MM.1S (cell line): ENCODE measurements at regions not wholly inside any gene's neighbourhood (a gene's known extent, or its start where the extent isn't known, plus 50 kb on each side); places are given as distances from the start of the nearest gene placed in this dataset.
A peak's percentile ranks its signal among the peaks of the same experiment; 100 is the strongest.

ENCODE experiments used
- DNase-seq: peaks from one replicate; pipeline ENCODE4 v3.0.0-alpha.2; 2015
- H2AFZ ChIP-seq: fragments of 300-600 bp; sonication (generic); 2 replicates; pipeline ENCODE4 v1.6.0; 2016; ENCODE audit warnings: antibody characterized with exemption, low read length
- H3F3A ChIP-seq: fragments of 300-600 bp; sonication (generic); 2 replicates; pipeline ENCODE4 v1.6.1; 2016; ENCODE audit warnings: mild to moderate bottlenecking, antibody characterized with exemption, low read length, moderate library complexity, mixed read lengths; ENCODE audit not compliant: insufficient read depth
- H3K27ac ChIP-seq: fragments of 300-600 bp; sonication (generic); 2 replicates; pipeline ENCODE4 v1.5.1; 2016; ENCODE audit warnings: mild to moderate bottlenecking, low read length
- H3K27me3 ChIP-seq: fragments of 300-600 bp; sonication (generic); replicated peaks from 2 replicates; pipeline ENCODE4 v1.6.0; 2016; ENCODE audit warnings: low read length; ENCODE audit not compliant: insufficient read depth
- H3K36me3 ChIP-seq: fragments of 300-600 bp; sonication (generic); replicated peaks from 2 replicates; pipeline ENCODE4 v1.6.1; 2016; ENCODE audit warnings: mild to moderate bottlenecking, low read length, mixed read lengths; ENCODE audit not compliant: insufficient read depth
- H3K4me1 ChIP-seq: fragments of 300-600 bp; sonication (generic); 2 replicates; pipeline ENCODE4 v1.6.1; 2016; ENCODE audit warnings: low read length, mixed read lengths
- H3K4me2 ChIP-seq: fragments of 300-600 bp; sonication (generic); 2 replicates; pipeline ENCODE4 v1.6.0; 2016; ENCODE audit warnings: low read depth, low read length
- H3K4me3 ChIP-seq: fragments of 300-600 bp; sonication (generic); 2 replicates; pipeline ENCODE4 v1.5.1; 2016; ENCODE audit warnings: low read length, mixed read lengths
- H3K79me2 ChIP-seq: fragments of 300-600 bp; sonication (generic); 2 replicates; pipeline ENCODE4 v1.6.1; 2016; ENCODE audit warnings: mixed run types, low read length, mixed read lengths
- H3K9ac ChIP-seq: fragments of 300-600 bp; sonication (generic); 2 replicates; pipeline ENCODE4 v1.6.1; 2016; ENCODE audit warnings: low read length, mixed read lengths
- H3K9me2 ChIP-seq: fragments of 300-600 bp; sonication (generic); replicated peaks from 2 replicates; pipeline ENCODE4 v1.6.1; 2016; ENCODE audit warnings: mild to moderate bottlenecking, low read length, mixed read lengths; ENCODE audit not compliant: insufficient read depth
- H3K9me3 ChIP-seq: fragments of 300-600 bp; sonication (generic); replicated peaks from 2 replicates; pipeline ENCODE4 v1.6.1; 2016; ENCODE audit warnings: mild to moderate bottlenecking, low read length, mixed read lengths; ENCODE audit not compliant: insufficient read depth
- H4K20me1 ChIP-seq: fragments of 300-600 bp; sonication (generic); 2 replicates; pipeline ENCODE4 v1.6.1; 2016; ENCODE audit warnings: mild to moderate bottlenecking, low read length, moderate library complexity, mixed read lengths; ENCODE audit not compliant: insufficient read depth
- CTCF ChIP-seq: fragments of 300-600 bp; sonication (generic); IDR thresholded peaks from 2 replicates; pipeline ENCODE4 v1.5.1; 2016; ENCODE audit warnings: antibody characterized with exemption, low read length, mixed read lengths
- EZH2 ChIP-seq: fragments of 300-600 bp; sonication (generic); optimal IDR thresholded peaks from 2 replicates; pipeline ENCODE3; 2017; ENCODE audit warnings: low read depth, mild to moderate bottlenecking, antibody characterized with exemption, low read length, mixed read lengths
- EZH2phosphoT487 ChIP-seq: fragments of 300-600 bp; sonication (generic); IDR thresholded peaks from 2 replicates; pipeline ENCODE4 v1.6.1; 2018; ENCODE audit warnings: antibody characterized with exemption, low read length

DNA sequence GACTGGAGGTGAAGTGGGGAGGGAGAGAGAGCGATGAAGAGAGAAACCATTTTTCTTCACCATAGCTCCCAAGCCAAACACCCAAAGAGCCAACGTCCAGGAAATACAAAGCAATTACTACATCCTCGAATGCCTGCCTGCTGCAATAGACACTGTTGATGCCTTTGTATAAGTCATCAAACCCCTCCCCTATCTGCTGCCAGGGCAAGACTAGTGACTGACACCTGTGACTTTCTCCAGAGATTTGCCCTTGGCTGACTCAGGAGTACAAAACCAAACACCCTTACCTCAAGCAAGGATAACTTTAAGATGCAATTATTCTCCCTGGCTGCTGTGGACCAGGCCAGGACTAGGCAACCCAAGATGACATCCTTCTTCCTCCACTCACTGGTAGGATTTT is 81.8 kb upstream of the RASA1 start:
- no peak for TF ChIP-seq EZH2phosphoT487
- no peak for TF ChIP-seq CTCF
- TF ChIP-seq EZH2: no peak
- peak overlapping the region; percentile 51; the same call in 1 of the 2 replicates for H3K27ac ChIP-seq
- H3K27me3 ChIP-seq: no peaks in the 10 kb centered on the region
- H4K20me1 ChIP-seq: no peaks in the 10 kb centered on the region
- peak overlapping the region; percentile 10; the same call in 1 of the 2 replicates for H2AFZ ChIP-seq
- H3K9me3 ChIP-seq: no peaks in the 10 kb centered on the region
- no peak overlapping the region for H3K9ac ChIP-seq
- no peaks in the 10 kb centered on the region for H3K79me2 ChIP-seq
- no peaks in the 10 kb centered on the region for H3K9me2 ChIP-seq
- DNase-seq: peak; percentile 68
- no peaks in the 10 kb centered on the region for H3K36me3 ChIP-seq
- peak overlapping the region; percentile 26; the same call in 1 of the 2 replicates for H3K4me2 ChIP-seq
- H3F3A ChIP-seq: peaks cover 13% of the 10 kb centered on the region
- no peak overlapping the region for H3K4me3 ChIP-seq
- H3K4me1 ChIP-seq: peaks cover 27% of the 10 kb centered on the region

DNA sequence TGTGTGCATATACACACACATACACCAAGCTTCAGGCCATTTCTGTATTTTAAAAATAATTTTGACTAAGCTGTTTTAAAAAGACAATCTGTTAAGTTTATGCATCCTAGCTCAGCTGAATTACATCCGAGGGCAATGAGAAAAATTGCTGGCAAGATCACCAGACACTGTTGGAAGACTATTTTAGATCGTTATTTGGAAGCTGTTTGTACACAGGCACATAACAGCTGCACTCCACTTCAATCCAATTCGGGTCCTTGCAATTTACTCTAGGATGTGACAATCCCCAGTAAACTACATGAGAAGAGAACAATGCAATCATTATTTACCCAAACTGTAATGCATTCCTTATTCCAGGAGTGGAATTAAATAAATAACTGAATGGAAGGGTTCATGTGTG is 79.3 kb upstream of the RASA1 start:
- Histone ChIP-seq H3K9ac (no peak overlapping the region), H3K4me2 (no peak overlapping the region), H3K79me2 (no peaks in the 10 kb centered on the region), H3K4me1 (peaks cover 30% of the 10 kb centered on the region), H4K20me1 (no peaks in the 10 kb centered on the region), H3F3A (peaks cover 13% of the 10 kb centered on the region), H3K27me3 (no peaks in the 10 kb centered on the region), H3K36me3 (no peaks in the 10 kb centered on the region), H3K9me3 (no peaks in the 10 kb centered on the region), H3K4me3 (no peak overlapping the region), H3K27ac (no peak overlapping the region), H3K9me2 (no peaks in the 10 kb centered on the region), H2AFZ (no peak overlapping the region)
- TF ChIP-seq EZH2: no peak
- no peak for TF ChIP-seq EZH2phosphoT487
- TF ChIP-seq CTCF: no peak
- DNase-seq: no peak

GRCh38 chr5:87190041-87190440 is 77.6 kb upstream of the RASA1 start:
- H2AFZ ChIP-seq: no peak overlapping the region
- no peak for DNase-seq
- H3K79me2 ChIP-seq: no peaks in the 10 kb centered on the region
- no peak overlapping the region for H3K4me3 ChIP-seq
- H3K27me3 ChIP-seq: no peaks in the 10 kb centered on the region
- no peak for TF ChIP-seq CTCF
- no peak for TF ChIP-seq EZH2
- TF ChIP-seq EZH2phosphoT487: no peak
- peaks cover 13% of the 10 kb centered on the region for H3F3A ChIP-seq
- H3K4me1 ChIP-seq: peaks cover 35% of the 10 kb centered on the region
- no peaks in the 10 kb centered on the region for H3K9me3 ChIP-seq
- no peaks in the 10 kb centered on the region for H3K9me2 ChIP-seq
- H3K36me3 ChIP-seq: no peaks in the 10 kb centered on the region
- H4K20me1 ChIP-seq: no peaks in the 10 kb centered on the region
- no peak overlapping the region for H3K4me2 ChIP-seq
- H3K9ac ChIP-seq: no peak overlapping the region
- no peak overlapping the region for H3K27ac ChIP-seq
